HG03066 (cell line): ENCODE measurements at regions not wholly inside any gene's neighbourhood (a gene's known extent, or its start where the extent isn't known, plus 50 kb on each side); places are given as distances from the start of the nearest gene placed in this dataset.
"Not testable (repeated sequence)": the region's sequence is repeated elsewhere in the genome, so short reads cannot be mapped to it uniquely, and the experiment has no call there.

ENCODE experiments used
- ATAC-seq: cut with Tn5 transposase; IDR thresholded peaks from one replicate; pipeline ENCODE4 v1.9.1; 2021; ENCODE audit warnings: low read depth; ENCODE audit not compliant: unreplicated experiment

DNA sequence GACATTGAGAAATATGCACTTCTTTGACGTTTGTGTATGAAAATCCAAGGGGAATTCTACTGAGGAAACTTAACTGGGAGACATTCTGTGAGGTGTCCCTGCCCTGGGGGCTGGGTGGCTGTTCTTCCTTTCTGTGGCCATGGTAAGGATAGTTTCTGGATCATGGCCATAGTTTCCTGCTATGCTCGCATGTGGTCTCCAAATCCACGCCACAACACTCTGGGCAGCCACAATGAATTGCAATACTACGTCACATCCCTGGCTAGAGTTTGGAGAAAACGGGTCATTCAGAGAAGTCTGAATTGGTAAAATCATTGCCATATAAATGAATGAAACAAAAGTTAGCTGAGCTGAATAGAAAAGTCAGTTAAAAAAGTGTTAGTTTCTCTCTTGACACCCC, 230.6 kb downstream of the UTRN start:
- no peak for ATAC-seq

GRCh38 chr6:144519426-144519825, 234.3 kb downstream of the UTRN start:
- ATAC-seq = no peak

DNA sequence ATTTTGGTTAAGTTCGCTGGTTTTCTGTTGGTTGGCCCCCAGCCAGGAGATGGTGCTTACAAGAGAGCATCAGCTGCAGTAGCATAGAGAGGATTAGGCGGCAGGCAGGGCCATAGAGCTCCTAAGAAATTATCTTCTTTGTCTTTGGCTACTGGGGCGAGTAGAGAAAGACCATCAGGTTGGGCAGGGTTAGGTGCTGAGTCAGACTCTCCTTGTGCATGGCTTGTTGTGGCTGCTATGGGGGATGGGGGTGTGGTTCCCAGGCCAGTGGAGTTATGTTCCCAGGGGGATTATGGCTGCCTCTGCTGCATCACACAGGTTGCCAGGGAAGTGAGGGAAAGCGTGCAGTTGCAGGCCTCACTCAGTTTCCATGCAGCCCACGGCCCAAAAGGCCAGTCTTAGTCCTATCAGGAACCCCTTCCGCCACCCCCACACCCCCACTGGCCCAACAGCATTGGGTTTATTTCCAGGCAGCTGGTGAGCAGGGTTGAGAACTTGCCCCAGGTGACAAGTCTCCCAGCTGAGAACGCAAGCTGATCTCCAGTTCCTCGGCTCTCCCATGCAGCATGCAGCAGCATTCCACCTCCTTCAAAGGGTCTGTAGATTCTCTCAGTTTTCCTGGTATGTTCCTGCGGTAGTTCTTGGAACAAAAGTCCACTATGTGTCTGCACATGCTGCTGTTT, 243.7 kb downstream of the UTRN start:
- ATAC-seq = no peak

DNA sequence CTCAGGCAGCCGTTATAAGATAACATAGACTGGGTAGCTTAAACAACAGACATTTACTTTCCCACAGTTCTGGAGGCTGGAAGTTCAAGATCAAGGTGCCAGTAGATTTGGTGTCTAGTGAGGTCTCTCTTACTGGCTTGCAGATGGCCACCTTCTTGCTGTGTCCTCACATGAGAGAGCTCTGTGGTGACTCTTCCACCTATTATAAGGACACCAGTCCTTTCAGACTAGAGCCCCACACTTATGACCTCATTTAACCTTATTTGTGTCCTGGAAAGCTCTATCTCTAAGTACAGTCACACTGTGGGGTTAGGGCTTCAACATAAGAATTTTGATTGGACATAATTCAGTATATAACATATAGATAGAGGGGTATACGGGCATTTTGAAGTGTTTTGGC, 245.0 kb downstream of the UTRN start:
- ATAC-seq = no peak

DNA sequence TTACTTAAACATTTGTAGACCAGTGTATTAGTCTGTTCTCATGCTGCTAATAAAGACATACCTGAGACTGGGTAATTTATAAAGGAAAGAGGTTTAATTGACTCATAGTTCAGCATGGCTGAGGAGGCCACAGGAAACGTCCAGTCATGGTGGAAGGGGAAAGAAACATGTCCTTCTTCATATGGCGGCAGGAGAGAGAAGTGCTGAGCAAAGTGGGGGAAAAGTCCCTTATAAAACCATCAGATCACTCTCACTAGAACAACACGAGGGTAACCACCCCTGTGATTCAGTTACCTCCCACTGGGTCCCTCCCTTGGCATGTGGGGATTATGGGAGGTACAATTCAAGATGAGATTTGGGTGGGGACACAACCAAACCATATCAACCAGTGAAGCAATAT, 247.1 kb downstream of the UTRN start:
- not testable (repeated sequence) for ATAC-seq

- ATAC-seq = no peak
Measured at GRCh38 chr6:144534180-144534579, 249.0 kb downstream of the UTRN start.

DNA sequence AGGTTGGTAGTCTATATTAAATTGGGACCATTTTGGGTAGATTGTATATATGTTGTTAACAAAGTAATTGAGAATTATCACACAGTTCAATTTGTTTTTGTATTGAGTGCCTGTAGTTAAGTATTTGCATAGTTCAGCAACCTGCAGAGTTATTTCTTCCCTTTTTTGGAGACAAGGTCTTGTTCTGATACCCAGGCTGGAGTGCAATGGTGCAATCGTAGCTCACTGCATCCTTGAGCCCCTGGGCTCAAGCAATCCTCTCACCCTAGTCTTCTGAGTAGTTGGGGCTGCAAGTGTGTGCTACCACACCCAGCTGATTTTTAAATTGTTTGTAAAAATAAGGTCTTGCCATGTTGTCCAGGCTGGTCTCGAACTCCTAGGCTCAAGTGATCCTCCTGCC, 250.5 kb downstream of the UTRN start:
- ATAC-seq = no peak

GRCh38 chr6:144536079-144536478, 250.9 kb downstream of the UTRN start:
- no peak for ATAC-seq

GRCh38 chr6:144543006-144543871, 258.1 kb downstream of the UTRN start:
- no peak for ATAC-seq

DNA sequence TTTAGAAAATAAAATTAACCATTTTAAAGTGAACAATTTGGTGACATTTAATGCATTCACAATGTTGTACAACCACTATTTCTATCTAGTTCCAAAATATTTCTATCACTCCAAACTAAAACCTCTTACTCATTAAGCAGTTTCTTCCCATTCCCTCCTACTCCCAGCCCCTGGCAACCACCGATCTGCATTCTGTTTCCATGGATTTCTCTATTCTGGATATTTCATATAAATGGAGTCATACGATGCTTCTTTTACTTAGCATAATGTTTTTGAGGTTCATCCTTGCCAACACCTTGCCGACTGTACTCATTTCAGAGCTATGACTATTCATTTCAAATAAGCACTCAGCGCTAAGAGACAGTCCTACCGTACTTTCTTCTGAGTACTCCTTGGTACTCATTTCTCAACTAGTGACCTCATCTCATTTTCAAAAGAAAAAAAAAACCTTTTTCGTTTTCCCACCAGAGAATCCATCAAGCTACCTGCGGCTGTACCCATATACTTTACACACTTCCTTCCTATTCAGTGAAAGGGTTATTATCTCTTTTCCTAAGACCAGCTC, 259.2 kb downstream of the UTRN start:
- ATAC-seq = no peak

DNA sequence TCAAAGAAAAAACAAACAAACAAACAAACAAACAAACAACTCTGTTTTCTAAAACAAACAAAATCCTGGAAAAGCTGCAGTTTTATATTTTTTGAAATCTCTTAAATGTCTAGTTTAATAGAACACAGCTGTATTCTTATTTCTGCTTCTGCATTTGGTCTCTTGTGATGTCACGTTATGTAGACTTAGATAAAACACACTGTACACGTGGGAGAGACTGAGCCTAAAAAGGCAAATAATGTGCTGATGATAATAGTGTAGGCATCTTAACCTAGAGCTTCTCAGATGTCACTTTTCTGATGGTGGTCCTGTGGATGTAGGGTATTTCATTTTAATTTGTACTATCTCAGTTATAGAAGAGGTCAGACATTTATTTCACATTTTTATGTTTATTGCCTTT, 261.7 kb downstream of the UTRN start:
- no peak for ATAC-seq

GRCh38 chr6:144547409-144547808, 262.3 kb downstream of the UTRN start:
- ATAC-seq = no peak

- ATAC-seq = no peak
Measured at GRCh38 chr6:144548536-144548935, 263.4 kb downstream of the UTRN start.

DNA sequence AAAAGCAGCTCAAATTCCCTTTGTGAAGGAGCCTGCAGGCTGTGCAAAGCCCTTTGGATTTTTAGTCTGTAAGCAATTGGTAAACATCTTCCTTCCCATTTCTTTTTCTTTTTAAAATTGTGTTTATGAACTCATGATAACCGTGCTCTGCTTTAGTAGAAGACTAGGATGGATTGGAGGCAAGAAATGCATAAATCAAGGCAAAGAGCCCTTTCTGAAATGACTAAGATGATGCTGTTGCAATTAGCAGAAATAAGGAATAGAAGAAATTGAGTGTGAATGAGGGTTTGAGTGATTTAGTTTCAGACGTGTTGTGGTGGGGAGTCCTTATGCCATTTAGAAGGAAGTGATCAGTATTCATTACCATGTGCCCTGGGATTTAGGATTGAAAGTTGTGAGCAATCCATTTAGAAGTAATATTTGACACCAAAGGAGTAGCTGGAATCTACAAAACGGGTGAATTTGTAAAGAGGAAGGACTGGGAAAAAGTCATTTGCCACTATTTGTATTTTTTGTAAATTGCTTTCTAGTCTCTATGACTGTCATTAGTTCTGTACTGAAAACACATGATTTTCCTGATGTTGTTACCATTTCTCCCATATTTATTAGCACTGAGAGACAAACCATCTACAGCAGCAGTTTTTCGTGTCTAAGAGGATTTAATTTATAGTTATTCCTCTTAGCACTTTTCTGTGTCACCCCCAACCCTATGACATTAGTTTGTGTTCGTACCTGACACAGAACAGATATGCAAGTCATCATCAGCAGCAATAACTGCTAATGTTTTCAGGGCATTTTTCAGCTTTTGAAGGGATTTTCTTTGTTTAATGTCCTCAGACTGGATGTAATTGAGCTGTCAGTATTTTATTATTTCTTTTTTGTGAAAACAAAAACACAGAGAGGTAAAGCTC, 265.0 kb downstream of the UTRN start:
- no peak for ATAC-seq

DNA sequence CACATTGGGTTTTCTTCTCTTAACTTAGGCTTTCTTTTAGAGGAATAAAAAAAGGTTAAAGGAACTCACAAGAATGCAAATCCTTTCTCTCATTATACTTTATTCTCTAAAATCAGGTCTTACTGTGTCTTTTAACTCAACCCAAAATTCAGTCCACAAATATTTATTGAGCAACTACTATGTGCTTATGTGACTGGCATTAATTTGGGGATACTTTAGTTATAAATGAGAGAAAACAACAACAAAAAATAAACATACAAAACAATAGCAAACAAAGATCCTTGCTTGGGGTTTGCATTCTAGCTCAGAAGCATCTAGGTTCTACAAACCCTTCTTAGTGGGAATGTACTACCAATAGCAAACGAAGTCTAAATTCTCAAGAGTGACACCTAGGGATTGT, 266.2 kb downstream of the UTRN start:
- ATAC-seq = no peak

DNA sequence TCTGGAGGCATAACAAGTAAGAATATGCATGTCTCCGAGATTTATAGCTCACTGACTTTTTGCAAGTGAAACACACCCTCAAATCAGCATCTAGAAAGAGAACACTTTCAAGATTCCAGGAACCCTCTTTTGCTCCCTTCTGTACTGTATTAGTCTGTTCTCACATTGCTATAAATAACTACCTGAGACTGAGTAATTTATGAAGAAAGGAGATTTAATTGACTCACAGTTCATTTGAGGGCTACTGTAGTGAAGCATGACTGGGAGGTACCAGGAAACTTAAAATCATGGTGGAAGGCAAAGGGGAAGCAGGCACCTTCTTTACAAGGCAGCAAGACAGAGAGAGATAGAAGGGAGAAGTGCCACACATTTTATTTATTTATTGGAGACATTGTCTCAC, 269.9 kb downstream of the UTRN start:
- ATAC-seq = no peak

DNA sequence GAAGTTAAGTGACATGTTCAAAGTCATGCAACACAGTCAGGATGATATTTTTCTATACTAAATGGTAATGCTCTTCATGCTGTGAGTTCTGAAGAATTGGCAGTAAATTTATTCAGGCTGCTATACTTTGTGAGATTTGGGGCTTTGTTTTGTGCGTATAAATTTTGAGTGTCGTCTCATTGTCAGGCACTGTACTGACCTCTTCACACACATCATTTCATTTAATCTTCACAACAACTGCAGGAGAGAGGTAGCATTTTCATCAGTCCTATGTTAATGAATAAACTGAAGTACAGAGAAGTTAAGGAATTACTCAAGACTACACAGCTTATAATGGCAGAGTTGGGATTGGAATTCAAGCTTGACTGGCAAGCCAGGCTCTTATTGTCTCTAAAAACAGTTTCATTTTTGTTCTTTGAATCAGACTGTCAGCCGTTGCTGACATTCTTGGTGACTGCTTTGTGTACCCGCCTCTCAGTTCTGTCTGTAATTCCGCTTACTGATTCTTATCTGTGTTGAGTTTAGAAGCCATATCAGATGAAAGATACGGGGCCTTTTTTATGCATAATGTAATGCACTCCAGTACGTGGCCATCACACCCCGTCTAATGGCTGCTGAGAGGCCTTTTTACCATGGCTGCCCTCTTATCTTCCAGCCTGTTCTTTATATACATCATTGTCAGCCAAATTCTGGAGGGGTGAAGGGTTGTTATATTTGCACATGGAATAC, 274.9 kb downstream of the UTRN start:
- no peak for ATAC-seq

GRCh38 chr6:144561455-144562043, 276.4 kb downstream of the UTRN start:
- no peak for ATAC-seq

GRCh38 chr6:144564202-144564601, 279.1 kb downstream of the UTRN start:
- ATAC-seq = no peak
